ENCODE measurements at regions not wholly inside any gene's neighbourhood (a gene's known extent, or its start where the extent isn't known, plus 50 kb on each side); places are given as distances from the start of the nearest gene placed in this dataset.

GRCh38 chr17:79331492-79331891 lies 256.9 kb downstream of the ENGASE start:
- TF ChIP-seq CTCF (IDR thresholded peaks at IDR 0.05): no peak
- no peak for TF ChIP-seq EP300 (IDR thresholded peaks at IDR 0.05)
- TF ChIP-seq POLR2A (IDR thresholded peaks at IDR 0.05): no peak
- TF ChIP-seq POLR2AphosphoS5 (IDR thresholded peaks at IDR 0.05): no peak
